SK-N-SH (cell line): ENCODE measurements at regions not wholly inside any gene's neighbourhood (a gene's known extent, or its start where the extent isn't known, plus 50 kb on each side); places are given as distances from the start of the nearest gene placed in this dataset.

Source experiments
- CTCF ChIA-PET: fragments of 300-600, 350-600 bp; formaldehyde crosslinking; extraction: SDS; loops from one replicate; lab custom pipeline; 2021; lab: Yijun Ruan, JAX
- POLR2A ChIA-PET: fragments of 350-600 bp; sonication (Branson Sonifier 250); formaldehyde crosslinking; extraction: SDS; loops from one replicate; lab custom pipeline; 2020; ENCODE audit warnings: antibody characterized with exemption, inconsistent platforms; lab: Yijun Ruan, JAX
- DNase-seq: peaks from one replicate; pipeline ENCODE4 v3.0.0; 2012
- H2AFZ ChIP-seq: fragments of 200-600 bp; sonication (generic); 2 replicates; pipeline ENCODE4 v1.8.1; 2016; ENCODE audit warnings: antibody characterized with exemption, mild to moderate bottlenecking, low read depth
- H3F3A ChIP-seq: fragments of 200-600 bp; sonication (generic); replicated peaks from 2 replicates; pipeline ENCODE3; 2016; ENCODE audit warnings: antibody characterized with exemption, mild to moderate bottlenecking; ENCODE audit not compliant: insufficient read depth
- H3K27ac ChIP-seq, 2 experiments: fragments of 200-500 bp in 1 of 2; fragments of 200-600 bp in 1 of 2; sonication (Bioruptor generic) in 1 of 2; sonication (generic), shearing (Covaris generic) in 1 of 2; 2 replicates each; pipeline versions ENCODE4 v1.5.1 to v1.6.1; 2014 to 2016; ENCODE audit warnings: low read depth in 2 of 2, inconsistent platforms in 1 of 2, low read length in 1 of 2, mild to moderate bottlenecking in 1 of 2, mixed read lengths in 1 of 2
- H3K27me3 ChIP-seq: fragments of 200-600 bp; sonication (generic), shearing (Covaris generic); 2 replicates; pipeline ENCODE4 v1.6.1; 2016; ENCODE audit warnings: mixed run types; ENCODE audit not compliant: insufficient read depth
- H3K36me3 ChIP-seq, 2 experiments: fragments of 200-500 bp in 1 of 2; fragments of 200-600 bp in 1 of 2; sonication (Bioruptor generic) in 1 of 2; sonication (generic) in 1 of 2; replicated peaks in 1 of 2; 2 replicates each; pipeline versions ENCODE3 to v1.5.1; 2014 to 2016; ENCODE audit warnings: low read length in 1 of 2, mild to moderate bottlenecking in 1 of 2; ENCODE audit not compliant: insufficient read depth in 2 of 2, control insufficient read depth in 1 of 2
- H3K4me1 ChIP-seq, 2 experiments: fragments of 200-500 bp in 1 of 2; fragments of 200-600 bp in 1 of 2; sonication (Bioruptor generic) in 1 of 2; sonication (generic), shearing (Covaris generic) in 1 of 2; 2 replicates each; pipeline versions ENCODE4 v1.5.1 to v1.6.1; 2014 to 2016; ENCODE audit warnings: low read depth in 1 of 2, low read length in 1 of 2, mixed run types in 1 of 2; ENCODE audit not compliant: insufficient read depth in 2 of 2, control insufficient read depth in 1 of 2
- H3K4me2 ChIP-seq: fragments of 200-600 bp; sonication (generic), shearing (Covaris generic); 2 replicates; pipeline ENCODE4 v1.6.1; 2017; ENCODE audit warnings: mixed run types
- H3K4me3 ChIP-seq, 2 experiments: fragments of 200-500 bp in 1 of 2; fragments of 200-600 bp in 1 of 2; sonication (Bioruptor generic) in 1 of 2; sonication (generic), shearing (Covaris generic) in 1 of 2; 2 replicates each; pipeline versions ENCODE4 v1.5.1 to v1.8.1; 2014 to 2016; ENCODE audit warnings: low read depth in 2 of 2, inconsistent platforms in 1 of 2, low read length in 1 of 2, mild to moderate bottlenecking in 1 of 2, mixed read lengths in 1 of 2, moderate library complexity in 1 of 2
- H3K79me2 ChIP-seq: fragments of 200-600 bp; sonication (generic); 2 replicates; pipeline ENCODE4 v1.8.1; 2017; ENCODE audit warnings: mild to moderate bottlenecking; ENCODE audit not compliant: insufficient read depth
- H3K9ac ChIP-seq: fragments of 200-600 bp; sonication (generic); 2 replicates; pipeline ENCODE4 v1.6.1; 2017; ENCODE audit warnings: mixed run types
- H3K9me2 ChIP-seq: fragments of 200-600 bp; sonication (generic); 2 replicates; pipeline ENCODE4 v1.6.1; 2017; ENCODE audit warnings: mixed run types
- H3K9me3 ChIP-seq: fragments of 200-600 bp; sonication (generic); 2 replicates; pipeline ENCODE4 v1.6.1; 2017; ENCODE audit warnings: mixed run types, mild to moderate bottlenecking, moderate library complexity
- H4K20me1 ChIP-seq: fragments of 200-600 bp; sonication (generic); 2 replicates; pipeline ENCODE4 v1.6.1; 2017; ENCODE audit warnings: mild to moderate bottlenecking, mixed run types; ENCODE audit not compliant: insufficient read depth
- CHD2 ChIP-seq: fragments of 150-350 bp; IDR thresholded peaks from 2 replicates; pipeline ENCODE4 v1.6.1; 2018; ENCODE audit warnings: low read length; ENCODE audit not compliant: partially characterized antibody
- ELF1 ChIP-seq: IDR thresholded peaks from 2 replicates; pipeline ENCODE4 v1.4.0; 2012
- FOXJ3 ChIP-seq: sonication (generic); formaldehyde crosslinking; IDR thresholded peaks from 2 replicates; pipeline ENCODE4 v1.5.1; 2020; ENCODE audit warnings: mild to moderate bottlenecking, missing genetic modification reagents
- FOXM1 ChIP-seq: IDR thresholded peaks from 2 replicates; pipeline ENCODE4 v1.4.0; 2012; ENCODE audit warnings: low read depth, mild to moderate bottlenecking
- GABPA ChIP-seq: IDR thresholded peaks from 2 replicates; pipeline ENCODE4 v1.4.0; 2012; ENCODE audit warnings: low read depth, mild to moderate bottlenecking
- GATA2 ChIP-seq: sonication (generic); formaldehyde crosslinking; IDR thresholded peaks from 2 replicates; pipeline ENCODE4 v1.5.0; 2020; ENCODE audit warnings: mild to moderate bottlenecking, missing genetic modification reagents
- JUND ChIP-seq: IDR thresholded peaks from 2 replicates; pipeline ENCODE4 v1.4.0; 2012
- NRF1 ChIP-seq: IDR thresholded peaks from 2 replicates; pipeline ENCODE4 v1.6.1; 2012; ENCODE audit warnings: low read depth, mild to moderate bottlenecking, low read length
- POLR2AphosphoS5 ChIP-seq: IDR thresholded peaks from 2 replicates; pipeline ENCODE4 v1.6.1; 2012; ENCODE audit warnings: low read depth, low read length
- RFX5 ChIP-seq: IDR thresholded peaks from 2 replicates; pipeline ENCODE4 v1.6.1; 2012; ENCODE audit warnings: mild to moderate bottlenecking, improper control_type of control experiment, low read length
- RXRA ChIP-seq: IDR thresholded peaks from 2 replicates; pipeline ENCODE4 v1.4.0; 2012; ENCODE audit warnings: low read depth, mild to moderate bottlenecking, borderline replicate concordance
- SIN3A ChIP-seq: IDR thresholded peaks from 2 replicates; pipeline ENCODE4 v1.6.1; 2012; ENCODE audit warnings: low read depth, mild to moderate bottlenecking, low read length, moderate library complexity, borderline replicate concordance
- TAF1 ChIP-seq: IDR thresholded peaks from 2 replicates; pipeline ENCODE4 v1.6.1; 2012; ENCODE audit warnings: low read depth, mild to moderate bottlenecking, low read length, moderate library complexity, borderline replicate concordance
- TEAD4 ChIP-seq: IDR thresholded peaks from 2 replicates; pipeline ENCODE4 v1.4.0; 2012; ENCODE audit warnings: mild to moderate bottlenecking, borderline replicate concordance; ENCODE audit not compliant: insufficient read depth
- USF1 ChIP-seq: IDR thresholded peaks from 2 replicates; pipeline ENCODE4 v1.4.0; 2012; ENCODE audit warnings: low read depth, borderline replicate concordance
- YY1 ChIP-seq: IDR thresholded peaks from 2 replicates; pipeline ENCODE4 v1.4.0; 2012; ENCODE audit warnings: low read depth, mild to moderate bottlenecking
- WGBS: methylation state at CpG from one replicate; pipeline ENCODE4 v1.1.6; 2017; ENCODE audit warnings: low lambda C conversion rate; 5-methylcytosine and 5-hydroxymethylcytosine counted together
- TF ChIP-seq, protein P1 (sequence below): fragments of 200-600 bp; sonication (generic); IDR thresholded peaks from 2 replicates; pipeline ENCODE4 v1.6.1; 2017; ENCODE audit warnings: antibody characterized with exemption, mild to moderate bottlenecking, moderate library complexity
- TF ChIP-seq, protein P2 (sequence below): IDR thresholded peaks from 2 replicates; pipeline ENCODE4 v1.4.0; 2012; ENCODE audit warnings: low read depth
- TF ChIP-seq, protein P3 (sequence below): IDR thresholded peaks from 2 replicates; pipeline ENCODE4 v1.6.1; 2012; ENCODE audit warnings: mild to moderate bottlenecking, low read depth, low read length, moderate library complexity

DNA sequence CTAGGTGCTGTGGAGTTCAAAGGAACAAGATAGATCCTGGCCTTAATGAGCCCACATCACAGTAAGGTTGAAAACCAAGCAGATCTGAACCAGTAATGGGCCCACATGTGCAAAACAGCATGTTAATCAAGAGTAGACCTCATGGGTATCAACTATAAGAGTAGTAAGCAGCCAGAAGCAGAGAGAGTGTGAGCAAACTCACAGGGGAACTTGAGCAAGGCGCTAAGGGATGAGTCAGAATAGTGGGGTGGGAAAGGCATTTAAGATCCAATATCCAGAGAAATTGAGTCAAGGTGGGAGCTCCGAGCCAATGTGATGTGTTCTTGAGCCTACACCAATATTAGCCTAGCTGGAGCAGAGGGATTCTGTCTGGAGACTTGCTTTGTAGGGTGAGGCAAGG lies 52.4 kb upstream of the GJA5 start:
- no peak overlapping the region for H3K27ac ChIP-seq
- H3K79me2 ChIP-seq, result no peaks in the 10 kb centered on the region
- no peaks in the 10 kb centered on the region for H3K4me1 ChIP-seq
- H3K9ac ChIP-seq, result no peak overlapping the region
- no peak for TF ChIP-seq YY1
- TF ChIP-seq, protein P1, sequence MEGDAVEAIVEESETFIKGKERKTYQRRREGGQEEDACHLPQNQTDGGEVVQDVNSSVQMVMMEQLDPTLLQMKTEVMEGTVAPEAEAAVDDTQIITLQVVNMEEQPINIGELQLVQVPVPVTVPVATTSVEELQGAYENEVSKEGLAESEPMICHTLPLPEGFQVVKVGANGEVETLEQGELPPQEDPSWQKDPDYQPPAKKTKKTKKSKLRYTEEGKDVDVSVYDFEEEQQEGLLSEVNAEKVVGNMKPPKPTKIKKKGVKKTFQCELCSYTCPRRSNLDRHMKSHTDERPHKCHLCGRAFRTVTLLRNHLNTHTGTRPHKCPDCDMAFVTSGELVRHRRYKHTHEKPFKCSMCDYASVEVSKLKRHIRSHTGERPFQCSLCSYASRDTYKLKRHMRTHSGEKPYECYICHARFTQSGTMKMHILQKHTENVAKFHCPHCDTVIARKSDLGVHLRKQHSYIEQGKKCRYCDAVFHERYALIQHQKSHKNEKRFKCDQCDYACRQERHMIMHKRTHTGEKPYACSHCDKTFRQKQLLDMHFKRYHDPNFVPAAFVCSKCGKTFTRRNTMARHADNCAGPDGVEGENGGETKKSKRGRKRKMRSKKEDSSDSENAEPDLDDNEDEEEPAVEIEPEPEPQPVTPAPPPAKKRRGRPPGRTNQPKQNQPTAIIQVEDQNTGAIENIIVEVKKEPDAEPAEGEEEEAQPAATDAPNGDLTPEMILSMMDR, result no peak
- no peak for TF ChIP-seq USF1
- TF ChIP-seq FOXJ3, result no peak
- no peak for TF ChIP-seq TAF1
- no peak for TF ChIP-seq CHD2
- TF ChIP-seq RFX5, result no peak
- no peaks in the 10 kb centered on the region for H3K9me2 ChIP-seq
- H3F3A ChIP-seq, result no peaks in the 10 kb centered on the region
- no peaks in the 10 kb centered on the region for H3K36me3 ChIP-seq
- H3K27me3 ChIP-seq, result no peaks in the 10 kb centered on the region; the same call in 1 of the 2 replicates
- no peaks in the 10 kb centered on the region for H4K20me1 ChIP-seq
- CTCF ChIA-PET, result no interaction called here
- WGBS, result 0% methylated on average over 2 of the region's 2 CpGs
- no peak overlapping the region for H3K4me2 ChIP-seq
- POLR2A ChIA-PET, result no interaction called here
- H3K4me3 ChIP-seq, result no peak overlapping the region
- DNase-seq, result no peak
- no peaks in the 10 kb centered on the region for H3K9me3 ChIP-seq
- H2AFZ ChIP-seq, result no peak overlapping the region

GRCh38 chr1:147815503-147815902 lies 55.1 kb upstream of the GJA5 start:
- ChIA-PET POLR2A (no interaction called here), CTCF (no interaction called here)
- Histone ChIP-seq H3K9ac (no peak overlapping the region), H3K4me3 (no peak overlapping the region), H2AFZ (no peak overlapping the region), H3K4me1 (no peaks in the 10 kb centered on the region), H4K20me1 (no peaks in the 10 kb centered on the region), H3K9me3 (no peaks in the 10 kb centered on the region), H3K27me3 (no peaks in the 10 kb centered on the region; the same call in 1 of the 2 replicates), H3K4me2 (no peak overlapping the region), H3F3A (no peaks in the 10 kb centered on the region), H3K36me3 (no peaks in the 10 kb centered on the region), H3K79me2 (no peaks in the 10 kb centered on the region), H3K27ac (no peak overlapping the region), H3K9me2 (no peaks in the 10 kb centered on the region)
- TF ChIP-seq, protein P1, result no peak; the same call in 1 of the 2 replicates
- TF ChIP-seq JUND (no peak), RXRA (no peak), NRF1 (no peak), FOXJ3 (no peak), GABPA (no peak), ELF1 (no peak), RFX5 (no peak), GATA2 (CRISPR knock-in tag) (no peak), POLR2AphosphoS5 (no peak), YY1 (no peak), TAF1 (no peak), SIN3A (no peak), TEAD4 (no peak), CHD2 (no peak), FOXM1 (no peak)
- TF ChIP-seq, protein P2, sequence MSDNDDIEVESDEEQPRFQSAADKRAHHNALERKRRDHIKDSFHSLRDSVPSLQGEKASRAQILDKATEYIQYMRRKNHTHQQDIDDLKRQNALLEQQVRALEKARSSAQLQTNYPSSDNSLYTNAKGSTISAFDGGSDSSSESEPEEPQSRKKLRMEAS, result no peak
- TF ChIP-seq, protein P3, sequence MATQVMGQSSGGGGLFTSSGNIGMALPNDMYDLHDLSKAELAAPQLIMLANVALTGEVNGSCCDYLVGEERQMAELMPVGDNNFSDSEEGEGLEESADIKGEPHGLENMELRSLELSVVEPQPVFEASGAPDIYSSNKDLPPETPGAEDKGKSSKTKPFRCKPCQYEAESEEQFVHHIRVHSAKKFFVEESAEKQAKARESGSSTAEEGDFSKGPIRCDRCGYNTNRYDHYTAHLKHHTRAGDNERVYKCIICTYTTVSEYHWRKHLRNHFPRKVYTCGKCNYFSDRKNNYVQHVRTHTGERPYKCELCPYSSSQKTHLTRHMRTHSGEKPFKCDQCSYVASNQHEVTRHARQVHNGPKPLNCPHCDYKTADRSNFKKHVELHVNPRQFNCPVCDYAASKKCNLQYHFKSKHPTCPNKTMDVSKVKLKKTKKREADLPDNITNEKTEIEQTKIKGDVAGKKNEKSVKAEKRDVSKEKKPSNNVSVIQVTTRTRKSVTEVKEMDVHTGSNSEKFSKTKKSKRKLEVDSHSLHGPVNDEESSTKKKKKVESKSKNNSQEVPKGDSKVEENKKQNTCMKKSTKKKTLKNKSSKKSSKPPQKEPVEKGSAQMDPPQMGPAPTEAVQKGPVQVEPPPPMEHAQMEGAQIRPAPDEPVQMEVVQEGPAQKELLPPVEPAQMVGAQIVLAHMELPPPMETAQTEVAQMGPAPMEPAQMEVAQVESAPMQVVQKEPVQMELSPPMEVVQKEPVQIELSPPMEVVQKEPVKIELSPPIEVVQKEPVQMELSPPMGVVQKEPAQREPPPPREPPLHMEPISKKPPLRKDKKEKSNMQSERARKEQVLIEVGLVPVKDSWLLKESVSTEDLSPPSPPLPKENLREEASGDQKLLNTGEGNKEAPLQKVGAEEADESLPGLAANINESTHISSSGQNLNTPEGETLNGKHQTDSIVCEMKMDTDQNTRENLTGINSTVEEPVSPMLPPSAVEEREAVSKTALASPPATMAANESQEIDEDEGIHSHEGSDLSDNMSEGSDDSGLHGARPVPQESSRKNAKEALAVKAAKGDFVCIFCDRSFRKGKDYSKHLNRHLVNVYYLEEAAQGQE, result no peak
- WGBS, result 0% methylated on average over 2 of the region's 2 CpGs
- DNase-seq, result no peak
